ENCODE measurements at regions not wholly inside any gene's neighbourhood (a gene's known extent, or its start where the extent isn't known, plus 50 kb on each side); places are given as distances from the start of the nearest gene placed in this dataset.

DNA sequence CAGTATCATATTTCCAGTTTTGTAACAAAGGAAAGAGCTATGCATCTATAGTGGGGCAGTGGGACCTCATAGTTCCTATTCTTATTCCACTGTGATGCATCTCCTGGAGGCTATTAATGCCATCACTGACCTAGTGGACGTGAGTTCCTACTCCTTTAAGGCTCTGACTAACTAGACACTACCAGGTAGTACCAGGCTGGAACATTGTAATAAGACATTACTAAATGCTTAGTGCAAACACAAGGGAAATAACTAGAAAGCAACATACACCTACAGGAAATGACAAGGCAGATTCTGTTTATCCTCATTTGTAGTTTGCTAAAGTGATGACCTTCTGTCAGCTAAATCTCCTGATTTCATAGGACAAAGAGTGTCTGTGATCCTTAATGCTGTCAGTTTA lies 192.5 kb downstream of the POSTN start:
- DNase-seq: no peak

DNA sequence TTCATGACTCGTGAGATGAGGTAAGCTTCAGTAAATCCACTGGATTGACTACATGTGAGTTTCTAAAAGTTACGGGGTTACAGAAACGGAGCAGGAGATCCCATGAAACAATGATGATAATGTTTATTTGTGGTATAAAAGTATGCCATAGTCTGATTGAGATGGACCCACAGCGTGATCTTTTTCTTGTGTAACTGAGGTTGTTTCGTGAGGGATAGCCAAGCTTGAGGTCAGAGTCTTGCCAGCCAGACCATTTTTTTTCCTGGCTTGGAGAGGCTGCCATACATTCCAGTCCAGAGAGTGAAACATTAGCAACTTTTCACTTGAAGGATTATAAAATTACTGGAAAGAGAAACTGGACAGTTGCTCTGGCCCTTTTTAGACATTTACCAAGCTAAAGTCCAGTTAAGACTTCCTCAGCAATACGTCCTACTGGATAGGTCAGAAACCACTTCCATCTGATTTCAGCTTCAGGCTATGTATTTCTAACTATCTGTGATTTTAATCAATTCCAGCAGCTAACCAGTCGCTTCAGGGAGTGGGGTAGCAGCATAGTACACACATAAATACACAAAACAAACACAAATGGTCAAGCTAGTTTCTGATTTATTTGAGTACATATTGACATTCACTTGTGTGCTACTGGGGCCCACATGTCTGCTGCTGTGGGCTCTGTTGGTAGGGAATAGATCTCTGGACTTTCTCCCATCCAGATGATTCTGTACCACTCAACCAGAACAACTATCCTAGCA lies 194.6 kb downstream of the POSTN start:
- DNase-seq: peak; percentile 97

DNA sequence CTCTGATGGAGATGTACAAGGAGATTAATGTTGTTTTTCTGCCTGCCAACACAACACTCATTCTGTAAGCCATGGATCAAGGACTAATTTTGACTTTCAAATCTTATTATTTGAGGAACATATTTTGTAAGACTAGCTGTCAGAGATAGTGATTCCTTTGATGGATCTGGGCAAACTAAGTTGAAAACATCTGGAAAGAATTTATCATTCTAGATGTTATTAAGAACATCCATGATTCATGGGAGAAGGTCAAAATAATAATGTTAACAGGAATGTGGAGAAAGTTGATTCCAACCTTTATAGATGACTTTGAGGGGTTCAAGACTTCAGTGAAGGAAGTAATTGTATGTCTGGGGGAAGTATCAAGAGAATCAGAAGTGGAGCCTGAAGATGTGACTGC lies 196.8 kb downstream of the POSTN start:
- peak; percentile 62 for DNase-seq

DNA sequence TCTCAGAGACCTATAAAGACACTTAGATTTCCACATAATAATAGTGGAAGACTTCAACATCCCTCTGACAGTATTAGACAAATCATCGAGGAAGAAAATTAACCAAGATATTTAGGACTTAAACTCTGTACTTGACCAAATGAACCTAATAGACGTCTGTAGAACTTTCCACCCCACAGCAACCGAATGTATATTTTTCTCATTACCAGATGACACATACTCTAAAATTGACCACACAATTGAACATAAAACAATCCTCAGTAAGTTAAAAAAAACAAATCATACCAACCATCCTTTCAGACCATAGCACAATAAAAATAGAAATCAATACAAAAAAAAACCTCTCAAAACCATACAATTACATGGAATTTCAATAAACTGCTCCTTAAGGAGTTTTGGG lies 201.0 kb downstream of the POSTN start:
- DNase-seq: no peak

DNA sequence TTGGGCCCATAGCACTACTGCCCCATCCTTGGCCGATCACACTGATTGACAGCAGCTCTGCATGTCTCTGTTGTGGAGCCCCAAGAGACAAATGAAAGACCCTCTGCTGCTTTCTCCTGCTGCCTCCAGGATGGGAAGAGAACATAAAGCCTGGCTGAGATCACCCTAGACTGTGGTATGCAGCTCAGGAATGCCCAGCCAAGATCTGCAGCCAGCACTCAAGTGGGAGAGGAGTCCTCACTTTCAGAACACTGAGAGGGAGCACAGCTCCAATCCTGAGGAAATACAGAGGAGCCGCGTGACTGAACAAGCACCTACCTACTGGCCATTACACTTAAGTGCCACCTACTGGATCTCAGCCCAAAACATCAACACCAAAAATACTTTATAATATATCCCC lies 203.0 kb downstream of the POSTN start:
- DNase-seq: peak; percentile 50

DNA sequence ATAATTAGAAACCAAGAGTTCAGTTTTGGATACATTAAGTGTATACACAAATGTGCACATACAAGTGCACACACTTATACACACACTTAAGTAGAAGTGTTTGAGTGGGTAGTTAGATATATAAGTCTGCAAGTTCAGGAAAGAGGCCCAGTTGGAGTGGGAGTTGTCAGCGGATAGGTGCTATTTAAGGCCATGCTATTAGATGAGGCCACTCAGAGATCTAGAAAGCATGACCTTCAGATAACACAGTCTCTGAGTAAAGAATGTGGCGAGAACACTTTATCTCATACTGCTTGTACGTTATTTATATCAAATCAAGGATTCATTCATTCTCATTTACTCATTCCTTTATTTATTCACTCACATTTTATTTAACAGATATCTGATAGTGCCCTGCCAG lies 206.2 kb downstream of the POSTN start:
- no peak for DNase-seq

DNA sequence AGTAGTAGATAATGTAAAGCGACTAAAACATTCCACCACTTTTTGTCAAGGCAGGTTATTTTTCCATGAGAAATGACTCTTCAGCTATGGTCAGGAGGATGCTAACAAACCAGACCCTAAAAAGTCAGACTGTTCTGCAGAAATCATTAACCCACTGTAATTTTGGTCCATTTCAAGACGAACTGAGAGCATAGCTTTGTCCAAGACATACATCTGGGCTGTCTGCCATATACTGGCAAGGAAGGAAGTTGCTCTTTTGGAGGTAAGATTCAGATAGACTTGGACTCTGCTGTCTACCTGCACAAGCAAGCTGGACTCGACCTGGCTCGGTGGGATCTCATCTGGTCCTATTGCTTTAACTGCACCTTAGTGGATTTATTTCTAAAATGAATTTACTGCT lies 207.8 kb downstream of the POSTN start:
- no peak for DNase-seq

DNA sequence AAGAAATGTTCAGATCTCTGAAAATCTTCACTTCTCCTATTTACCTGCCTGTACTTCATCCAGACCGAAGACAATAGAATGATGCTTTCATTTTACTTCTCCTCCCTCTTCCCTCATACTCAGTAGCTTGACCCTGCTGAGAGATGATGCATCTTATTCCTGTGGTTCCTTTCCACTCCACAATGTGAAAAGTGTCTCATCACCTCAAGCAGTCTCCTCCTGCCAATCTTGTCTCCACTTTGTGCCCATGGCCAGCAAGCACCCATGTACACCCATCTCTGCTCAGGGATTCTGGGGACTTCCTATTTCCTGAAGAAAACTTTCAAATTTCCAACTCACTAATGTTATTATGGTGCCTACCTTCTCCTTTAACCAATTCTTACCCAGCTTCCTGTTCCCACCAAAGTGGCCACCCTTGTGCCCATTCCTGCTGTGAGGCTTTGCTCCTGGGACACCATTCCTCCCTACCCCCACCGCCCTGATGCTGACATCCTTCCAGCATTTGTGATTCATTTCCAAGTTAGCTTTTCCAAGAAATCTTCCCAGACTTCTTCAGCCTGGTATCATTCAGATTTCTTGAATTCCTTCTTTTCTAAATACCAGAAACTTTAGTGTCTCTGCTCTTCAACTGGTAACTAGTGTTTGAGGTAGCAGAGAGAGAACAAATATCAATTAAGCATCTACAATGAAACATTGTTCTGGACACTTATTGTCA lies 212.5 kb downstream of the POSTN start:
- DNase-seq: peak; percentile 85

DNA sequence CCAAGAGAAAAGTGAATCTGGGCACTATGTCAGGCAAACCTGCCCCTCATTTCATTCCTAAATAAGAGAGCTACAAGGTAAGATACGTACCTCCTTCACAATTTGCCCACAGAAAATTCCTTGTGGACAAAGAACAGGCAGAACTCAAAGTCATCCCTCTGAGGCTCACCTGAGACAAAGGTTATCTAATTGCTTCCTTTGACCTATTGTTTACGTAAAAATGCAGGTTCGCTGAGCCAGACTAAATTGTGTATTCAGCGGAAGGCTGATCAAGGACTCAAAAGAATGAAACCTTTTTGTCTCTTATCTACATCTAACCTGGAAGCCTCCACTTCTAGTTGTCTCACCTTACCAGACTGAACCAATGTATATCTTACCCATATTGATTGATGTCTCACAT lies 213.3 kb downstream of the POSTN start:
- no peak for DNase-seq

DNA sequence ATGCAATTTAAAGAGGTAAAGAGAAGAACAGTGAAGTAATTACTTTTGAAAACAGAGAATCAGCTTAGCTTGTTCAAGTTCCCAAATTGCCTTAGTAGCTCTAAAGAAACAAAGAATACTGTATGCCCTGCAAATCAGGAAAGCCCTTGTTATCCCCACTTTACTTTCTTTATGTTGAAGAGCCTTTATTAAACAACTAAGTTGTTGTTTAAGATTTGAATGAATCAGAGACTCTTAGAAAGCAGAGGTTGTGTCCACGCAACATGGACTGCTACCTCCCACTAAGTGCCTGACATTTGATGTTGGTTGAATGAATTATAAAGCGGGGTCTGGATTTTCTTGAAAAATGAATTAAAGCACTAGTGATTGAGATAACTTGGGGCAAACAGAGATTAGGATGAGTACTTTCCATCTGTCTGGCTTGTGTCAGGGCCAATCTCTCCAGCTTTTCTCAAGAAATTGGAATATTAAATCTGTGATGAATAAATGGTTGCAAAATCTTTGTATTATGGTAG lies 214.7 kb downstream of the POSTN start:
- DNase-seq: no peak

DNA sequence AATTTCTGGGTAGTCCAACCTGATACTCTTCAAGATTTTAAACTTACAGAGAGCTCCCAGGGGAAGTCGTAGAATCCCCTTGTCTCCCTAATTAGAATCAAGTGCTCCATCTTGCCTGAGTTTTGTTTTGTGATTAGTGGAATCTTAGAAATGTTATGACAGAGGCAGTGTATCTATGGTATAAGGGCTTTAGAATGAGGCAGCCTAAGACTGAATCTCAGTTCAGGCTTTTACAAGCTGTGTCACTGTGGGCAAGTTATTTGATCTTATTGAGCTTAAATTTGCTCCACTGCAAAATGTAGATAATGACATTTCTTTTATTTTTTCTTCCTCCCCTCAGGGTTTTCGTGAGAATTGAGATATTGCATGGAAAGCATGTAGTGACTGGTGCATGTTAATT lies 215.5 kb downstream of the POSTN start:
- peak; percentile 56 for DNase-seq

DNA sequence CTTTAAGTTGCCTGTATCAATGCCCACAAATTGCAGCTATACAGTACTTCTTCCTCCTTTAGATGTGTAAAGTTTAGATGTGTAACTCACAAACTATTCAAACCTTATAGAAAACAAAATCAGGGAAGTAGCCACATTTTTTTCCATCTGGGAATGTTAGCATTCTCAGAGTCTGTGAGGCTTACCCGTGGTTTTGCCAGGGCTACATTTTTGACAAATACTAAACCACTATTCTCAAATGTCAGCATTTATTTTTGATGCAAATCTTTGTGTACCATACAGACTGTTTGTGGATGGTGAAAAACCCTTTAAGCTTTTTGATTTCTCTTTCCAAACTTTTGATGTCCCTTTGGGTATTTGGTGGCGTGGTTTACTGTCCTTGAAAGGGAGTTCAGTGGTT lies 216.4 kb downstream of the POSTN start:
- peak; percentile 72 for DNase-seq

DNA sequence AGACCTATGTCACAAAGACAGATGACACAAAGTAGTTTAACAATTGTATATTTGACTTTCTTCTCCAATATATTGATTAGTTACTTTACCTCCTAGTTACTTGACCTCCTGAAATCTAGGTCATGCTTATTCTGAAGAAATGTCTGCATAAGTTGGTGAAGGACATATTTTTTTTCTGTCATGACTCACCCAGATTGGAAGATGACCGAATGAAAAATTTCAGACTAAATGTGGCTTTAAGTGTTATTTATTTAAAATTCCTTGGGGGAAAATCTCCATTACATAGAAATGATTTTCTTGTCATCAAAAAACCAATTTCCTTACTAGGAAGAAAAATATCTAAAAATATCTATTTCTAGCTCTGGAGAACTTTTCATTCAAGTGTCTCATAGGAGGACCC lies 217.1 kb downstream of the POSTN start:
- DNase-seq: peak; percentile 54

DNA sequence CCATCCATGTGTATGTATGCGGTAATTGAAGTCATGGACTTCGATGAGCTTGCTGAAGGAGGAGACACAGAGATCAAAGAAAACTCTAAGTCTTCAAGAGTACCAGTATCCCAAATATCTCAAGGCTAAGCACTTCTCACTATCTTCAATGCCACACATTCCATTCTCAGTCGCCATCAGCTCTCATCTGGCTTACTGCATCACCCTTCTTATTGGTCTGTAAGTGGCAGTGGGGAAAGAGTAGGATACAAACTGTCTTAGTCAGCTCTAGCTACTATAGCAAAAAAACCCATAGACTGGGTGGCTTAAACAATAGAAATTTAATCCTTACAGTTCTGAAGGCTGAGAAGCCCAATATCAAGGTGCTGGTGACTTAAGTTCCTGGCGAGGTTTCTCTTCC lies 218.7 kb downstream of the POSTN start:
- DNase-seq: no peak

DNA sequence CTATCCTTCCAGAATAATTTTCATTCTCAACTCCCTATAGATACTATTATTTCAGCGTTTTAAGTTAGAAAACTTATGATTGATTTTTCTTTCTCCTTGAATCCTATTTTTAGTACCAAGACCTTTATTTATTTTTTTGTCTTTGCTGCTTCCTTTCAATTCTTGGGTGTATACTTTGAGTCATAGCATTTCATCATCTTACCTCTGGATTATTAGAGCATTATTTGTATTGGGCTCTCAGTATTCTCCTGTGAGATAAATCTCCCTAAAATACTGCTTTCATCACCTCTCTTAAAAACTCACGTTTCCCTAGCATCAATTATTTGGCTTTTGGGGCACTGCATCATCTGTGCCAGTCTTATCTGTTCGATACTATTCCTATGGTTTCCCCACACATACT lies 222.8 kb downstream of the POSTN start:
- no peak for DNase-seq

DNA sequence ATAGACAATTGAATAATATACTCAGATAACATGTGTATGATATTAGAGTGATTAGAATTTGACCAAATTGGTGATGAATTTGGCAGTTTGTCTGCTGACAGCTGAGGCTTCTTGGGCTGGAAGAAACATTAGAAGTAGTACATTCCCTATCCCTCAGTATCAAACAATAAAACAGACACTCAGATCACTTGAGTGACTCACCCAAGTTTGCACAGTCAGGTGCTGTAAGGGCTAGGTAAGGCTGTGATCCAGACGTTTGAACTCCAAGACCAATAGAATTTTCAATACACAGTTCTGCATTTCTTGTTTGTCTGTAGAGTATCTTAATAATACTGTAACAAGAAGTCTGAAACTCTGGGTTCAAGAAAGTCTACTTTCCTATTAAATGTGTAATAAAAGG lies 223.5 kb downstream of the POSTN start:
- no peak for DNase-seq

DNA sequence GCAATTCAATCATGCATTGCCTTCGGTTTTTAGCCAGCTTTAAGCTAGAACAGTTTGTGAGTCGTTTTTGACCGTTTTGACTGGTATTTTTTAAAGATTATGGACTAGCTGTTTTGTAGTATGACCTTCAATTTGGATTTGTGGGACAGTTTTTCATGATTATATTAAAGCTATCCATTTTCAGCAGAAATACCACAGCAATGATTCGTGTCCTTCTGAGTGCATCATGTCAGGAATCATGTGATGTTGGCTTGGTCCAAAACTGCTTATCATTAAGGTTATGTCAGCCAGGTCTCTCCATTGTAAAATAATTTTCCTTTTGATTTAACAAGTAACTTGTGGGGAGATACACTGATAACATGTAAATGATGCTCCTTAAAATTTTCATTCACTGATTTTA lies 229.0 kb downstream of the POSTN start:
- peak; percentile 76 for DNase-seq

DNA sequence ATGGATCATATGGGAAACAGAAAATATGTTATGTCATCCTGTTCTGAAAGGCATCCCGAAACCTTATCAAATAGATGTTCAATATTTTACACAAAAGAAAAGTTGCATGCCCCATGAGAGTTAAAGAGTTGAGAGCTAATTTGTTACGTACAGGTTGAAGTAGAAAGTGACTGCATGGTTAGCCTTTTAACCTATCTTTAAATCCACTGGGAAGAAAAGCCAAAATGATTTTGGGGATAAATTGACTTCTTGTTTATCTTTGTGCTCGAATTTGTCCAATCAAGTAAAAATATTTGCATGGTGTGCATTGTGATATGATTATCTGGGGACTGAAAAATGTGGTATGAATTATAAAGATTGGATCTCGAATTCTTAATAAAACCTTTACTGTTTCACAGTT lies 230.1 kb downstream of the POSTN start:
- no peak for DNase-seq

DNA sequence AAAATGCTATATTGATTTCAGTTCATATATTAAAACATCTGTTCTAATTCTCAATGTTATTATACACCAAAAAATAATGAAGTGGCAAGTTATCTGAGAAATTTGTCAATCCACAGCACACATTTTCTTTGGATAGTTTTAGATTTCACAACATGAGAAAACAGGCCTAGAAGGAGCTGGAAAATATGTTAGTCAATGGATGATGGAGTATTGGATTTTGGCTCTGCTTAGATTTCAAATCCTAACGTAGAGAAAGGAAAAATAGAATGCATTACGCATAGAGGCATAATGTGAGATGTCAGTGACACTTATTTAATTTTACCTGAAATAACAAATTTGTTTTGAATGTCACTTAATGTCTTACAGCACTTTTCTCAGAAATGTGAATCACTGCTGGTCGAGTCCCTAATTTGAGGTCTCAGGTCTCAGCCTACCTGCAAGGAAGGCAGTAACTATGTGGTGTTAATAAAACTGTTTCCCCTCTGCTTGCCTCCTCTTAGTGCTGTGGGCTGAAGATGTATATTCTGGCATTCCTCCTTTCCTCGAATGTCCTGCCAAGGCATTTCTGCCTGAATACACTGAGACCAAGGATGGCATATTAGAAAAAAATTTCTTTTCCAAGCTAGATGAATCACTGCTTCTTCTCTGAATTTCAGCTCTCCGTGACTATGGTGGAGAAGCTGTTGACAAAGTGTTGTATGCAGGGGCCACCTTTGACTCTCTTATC lies 232.4 kb downstream of the POSTN start:
- DNase-seq: no peak

DNA sequence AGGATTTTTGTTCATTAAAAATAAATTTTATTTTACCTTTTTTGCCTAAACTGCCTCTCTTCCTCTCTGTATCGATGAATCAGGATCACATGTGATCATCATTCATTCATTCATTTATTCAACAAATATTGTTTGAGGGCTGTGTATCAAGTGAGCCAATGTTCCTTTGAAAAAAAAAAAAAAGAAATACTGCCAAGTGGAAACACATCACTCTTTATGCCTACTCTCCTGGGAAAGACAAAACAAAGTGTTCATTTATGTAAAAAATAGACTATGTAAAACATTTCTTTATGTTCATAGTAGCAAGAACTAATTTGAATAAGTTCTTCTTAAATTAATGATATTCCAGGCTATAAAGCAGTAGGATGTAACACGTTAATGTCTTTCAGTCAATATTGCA lies 233.1 kb downstream of the POSTN start:
- no peak for DNase-seq

DNA sequence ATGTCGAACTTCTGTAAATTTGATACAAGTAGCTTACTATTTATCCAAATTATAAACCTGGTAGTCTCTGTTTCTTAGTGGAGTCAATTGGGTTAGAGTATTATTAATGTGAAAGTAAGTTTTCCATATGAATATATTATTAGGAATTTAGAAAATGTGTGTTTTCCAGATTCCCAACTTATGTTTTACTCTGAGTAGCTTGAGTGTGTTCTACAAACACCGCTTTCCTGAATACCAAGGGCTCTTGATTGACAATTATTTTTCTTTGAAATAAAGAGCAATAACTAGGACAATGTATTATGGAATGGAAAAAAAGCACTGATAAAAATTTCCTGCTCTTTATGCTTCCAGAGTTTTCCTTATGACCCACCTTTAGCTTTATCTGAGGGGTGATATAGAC lies 233.6 kb downstream of the POSTN start:
- DNase-seq: peak; percentile 35

DNA sequence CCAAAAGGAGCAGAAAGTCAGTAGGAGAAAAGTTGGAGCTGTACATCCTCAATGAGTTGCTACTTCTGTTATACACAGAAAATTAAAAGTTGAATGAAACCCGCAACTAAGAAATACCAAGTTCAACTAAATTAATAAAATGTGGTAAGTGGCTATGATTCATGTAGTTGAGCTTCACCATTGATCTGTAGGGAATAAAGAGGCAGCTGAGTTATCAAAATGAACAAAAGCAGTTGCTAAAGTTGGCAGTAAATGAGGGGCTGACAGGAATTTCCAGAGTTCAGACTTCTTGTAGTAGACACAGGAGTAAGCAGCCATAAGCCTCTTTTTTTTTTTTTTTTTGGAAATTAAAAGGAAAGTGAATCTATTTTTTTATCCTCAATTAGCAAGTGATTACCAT lies 234.6 kb downstream of the POSTN start:
- DNase-seq: peak; percentile 83

DNA sequence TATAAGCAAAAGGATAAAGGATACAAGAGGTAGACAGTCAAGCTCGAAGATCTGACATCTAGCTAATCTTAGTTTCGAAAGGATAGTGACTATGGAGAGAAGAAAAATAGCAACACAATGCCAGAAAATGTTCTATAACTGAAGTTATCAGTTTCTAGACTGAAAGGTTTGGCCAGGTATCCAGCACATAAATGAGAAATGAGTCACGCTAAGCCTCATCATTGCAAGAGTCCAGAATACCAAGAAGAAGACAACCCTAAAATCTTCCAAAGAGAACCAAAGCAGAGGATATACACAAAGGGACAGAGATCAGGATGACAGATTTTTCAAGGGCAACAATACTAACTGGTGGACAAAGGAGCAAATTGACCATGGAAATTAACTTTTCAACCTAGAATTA lies 237.0 kb downstream of the POSTN start:
- no peak for DNase-seq

DNA sequence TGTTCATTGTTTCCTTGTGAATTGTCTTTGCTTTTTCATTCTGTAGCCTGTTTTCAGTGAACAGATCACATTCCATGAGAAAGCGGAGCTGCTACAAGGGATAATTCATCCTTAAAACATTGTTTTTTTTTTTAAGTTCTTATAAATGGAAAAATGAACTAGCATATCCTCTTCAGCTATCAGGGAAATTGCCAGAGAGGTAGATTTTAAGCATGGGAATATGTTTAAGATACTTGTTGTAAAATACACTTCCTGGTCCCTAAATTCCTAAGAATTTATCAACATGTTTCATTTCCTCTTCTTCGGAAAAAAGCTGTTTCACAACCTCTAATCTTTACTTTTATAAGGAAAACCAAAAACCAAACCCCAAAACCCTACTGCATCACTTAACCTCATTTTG lies 238.0 kb downstream of the POSTN start:
- peak; percentile 58 for DNase-seq

Data from fibroblast of upper back skin (primary cell).